ENCODE measurements at regions not wholly inside any gene's neighbourhood (a gene's known extent, or its start where the extent isn't known, plus 50 kb on each side); places are given as distances from the start of the nearest gene placed in this dataset.

GRCh38 chr18:42137693-42138375 lies 182.8 kb downstream of the PIK3C3 start:
- peak; percentile 83 for DNase-seq (ENCODE audit: low spot score)
- in situ Hi-C loops (cut with HindIII; ENCODE audit: low sequenced_read_pairs) = no loop called here

DNA sequence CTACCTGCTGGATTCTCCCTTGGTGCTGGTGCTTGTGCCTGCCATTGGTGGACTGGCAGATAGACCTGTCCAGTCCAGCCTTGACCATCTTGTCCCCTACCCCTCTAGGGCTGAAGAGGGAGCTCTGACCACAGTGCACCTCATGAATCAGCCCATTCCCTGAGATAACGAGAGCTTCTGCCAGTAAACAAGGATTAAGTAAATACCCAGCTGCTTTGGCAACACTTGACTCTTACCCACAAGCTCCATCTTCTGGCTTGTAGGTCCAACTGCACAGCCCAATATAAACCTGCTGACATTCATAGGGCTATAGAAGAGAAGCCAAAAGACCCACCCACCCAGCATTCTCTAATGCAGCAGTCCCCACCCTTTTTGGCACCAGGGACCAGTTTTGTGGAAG lies 186.4 kb downstream of the PIK3C3 start:
- in situ Hi-C loops (cut with HindIII; ENCODE audit: low sequenced_read_pairs) = no loop called here
- no peak for DNase-seq (ENCODE audit: low spot score)

GRCh38 chr18:42155024-42155423 lies 200.0 kb downstream of the PIK3C3 start:
- in situ Hi-C loops (cut with HindIII; ENCODE audit: low sequenced_read_pairs) = no loop called here
- DNase-seq (ENCODE audit: low spot score) = no peak

GRCh38 chr18:42156281-42156680 lies 201.2 kb downstream of the PIK3C3 start:
- in situ Hi-C loops (cut with HindIII; ENCODE audit: low sequenced_read_pairs) = no loop called here
- DNase-seq (ENCODE audit: low spot score) = no peak

DNA sequence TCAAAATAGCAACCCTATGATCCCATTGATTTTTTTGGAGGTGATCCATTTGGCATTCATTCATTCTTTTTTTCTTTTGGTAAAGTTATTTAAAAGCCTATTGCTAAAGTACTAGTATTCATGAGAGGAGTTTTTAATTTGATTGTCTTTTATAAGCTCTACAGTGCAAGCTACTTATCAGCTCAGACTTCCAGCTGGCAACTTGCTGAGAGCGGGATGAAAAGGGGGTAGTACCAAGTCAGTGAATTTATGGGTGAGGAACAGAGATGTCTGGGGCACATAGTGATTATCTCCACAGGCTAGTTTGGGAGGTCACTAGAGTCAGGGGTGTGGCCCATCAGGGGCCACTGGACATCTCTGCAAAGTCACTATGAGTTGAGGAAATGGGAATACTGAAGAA lies 202.4 kb downstream of the PIK3C3 start:
- in situ Hi-C loops (cut with HindIII; ENCODE audit: low sequenced_read_pairs) = no loop called here
- peak; percentile 88 for DNase-seq (ENCODE audit: low spot score)

DNA sequence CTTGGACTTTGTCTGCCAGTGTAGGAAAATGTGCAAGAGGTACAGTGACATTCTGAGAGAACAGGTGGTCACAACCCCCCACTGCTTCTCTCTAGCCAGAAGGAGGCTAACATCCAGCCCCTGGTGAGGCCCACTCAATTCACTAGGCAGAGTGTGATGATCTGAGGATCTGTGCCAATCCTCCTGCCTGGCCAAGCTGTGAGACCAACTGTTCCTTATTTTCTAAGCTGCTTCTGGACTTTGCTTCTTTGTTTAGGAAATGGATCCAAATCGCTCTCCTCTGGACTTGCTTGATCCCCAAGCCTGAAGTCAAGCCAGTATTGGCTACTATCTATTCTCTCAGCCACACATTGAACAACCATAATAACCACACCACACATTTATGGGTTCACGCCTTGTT lies 202.8 kb downstream of the PIK3C3 start:
- in situ Hi-C loops (cut with HindIII; ENCODE audit: low sequenced_read_pairs) = no loop called here
- peak; percentile 99 for DNase-seq (ENCODE audit: low spot score)

DNA sequence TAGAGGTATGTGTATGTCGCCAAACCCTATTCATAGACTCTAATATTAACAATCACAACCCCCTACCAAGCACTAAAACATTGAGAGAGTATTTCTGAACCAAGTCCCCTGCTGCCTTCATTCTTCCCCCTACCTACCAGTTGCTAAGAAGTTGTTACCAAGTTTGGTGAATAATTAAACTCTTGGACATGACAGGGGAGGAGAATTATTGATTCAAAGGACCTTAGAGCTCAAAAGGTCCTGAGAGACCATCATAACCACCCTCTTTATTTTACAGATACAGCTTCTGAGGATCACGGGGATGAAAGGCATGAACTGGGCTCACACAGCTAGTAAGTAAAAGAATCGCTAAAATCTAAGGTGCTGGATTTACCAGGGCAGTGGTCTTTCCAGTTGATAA lies 204.1 kb downstream of the PIK3C3 start:
- no peak for DNase-seq (ENCODE audit: low spot score)
- in situ Hi-C loops (cut with HindIII; ENCODE audit: low sequenced_read_pairs) = no loop called here

- no peak for DNase-seq (ENCODE audit: low spot score)
- in situ Hi-C loops (cut with HindIII; ENCODE audit: low sequenced_read_pairs) = no loop called here
Observed at GRCh38 chr18:42163321-42163720, 208.3 kb downstream of the PIK3C3 start.

DNA sequence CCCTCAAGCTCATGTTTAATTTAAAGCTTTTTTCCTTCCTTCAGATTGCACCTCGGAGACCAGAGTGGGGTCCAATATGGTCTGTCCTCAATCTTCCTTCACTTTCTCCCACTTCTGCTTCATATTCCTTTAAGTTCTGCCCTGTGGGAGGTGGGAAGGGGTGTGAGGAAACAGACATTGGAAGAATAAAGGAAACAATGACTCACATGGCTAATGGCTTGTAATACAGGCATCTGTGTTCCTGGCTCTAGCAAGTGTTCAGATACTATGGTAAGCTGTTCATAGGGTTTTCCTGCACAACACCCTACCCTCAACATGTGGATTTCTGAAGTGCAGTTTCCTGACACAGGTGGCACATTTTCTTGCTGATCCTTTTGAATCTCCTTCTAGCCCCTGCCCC lies 209.5 kb downstream of the PIK3C3 start:
- in situ Hi-C loops (cut with HindIII; ENCODE audit: low sequenced_read_pairs) = no loop called here
- DNase-seq (ENCODE audit: low spot score) = no peak

- in situ Hi-C loops (cut with HindIII; ENCODE audit: low sequenced_read_pairs) = no loop called here
Observed at GRCh38 chr18:42165922-42166513, 211.0 kb downstream of the PIK3C3 start.

DNA sequence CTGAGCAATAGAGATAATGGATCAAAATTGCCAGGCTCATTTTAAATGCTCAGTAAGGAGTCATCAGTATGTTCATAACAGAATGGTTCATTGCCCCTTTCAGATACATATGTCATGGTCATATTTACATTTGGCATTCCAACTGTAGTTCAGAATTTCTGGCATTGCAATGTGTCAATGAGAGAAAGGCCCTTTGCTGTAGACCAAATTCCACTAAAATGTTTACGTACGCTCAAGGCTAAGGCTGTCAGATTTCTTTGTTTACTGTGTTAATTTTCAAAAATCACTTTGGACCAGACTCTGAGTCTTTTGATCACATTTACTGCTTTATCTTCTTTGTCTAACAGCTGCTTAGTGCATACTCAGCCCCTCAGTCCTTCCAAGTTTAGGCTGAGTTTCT lies 213.5 kb downstream of the PIK3C3 start:
- DNase-seq (ENCODE audit: low spot score) = no peak
- in situ Hi-C loops (cut with HindIII; ENCODE audit: low sequenced_read_pairs) = no loop called here

More at GRCh38 chr18:42165922-42166513, 211.0 kb downstream of the PIK3C3 start:
- DNase-seq (ENCODE audit: low spot score) = no peak

GRCh38 chr18:42168907-42169306 lies 213.9 kb downstream of the PIK3C3 start:
- DNase-seq (ENCODE audit: low spot score) = no peak
- in situ Hi-C loops (cut with HindIII; ENCODE audit: low sequenced_read_pairs) = no loop called here

DNA sequence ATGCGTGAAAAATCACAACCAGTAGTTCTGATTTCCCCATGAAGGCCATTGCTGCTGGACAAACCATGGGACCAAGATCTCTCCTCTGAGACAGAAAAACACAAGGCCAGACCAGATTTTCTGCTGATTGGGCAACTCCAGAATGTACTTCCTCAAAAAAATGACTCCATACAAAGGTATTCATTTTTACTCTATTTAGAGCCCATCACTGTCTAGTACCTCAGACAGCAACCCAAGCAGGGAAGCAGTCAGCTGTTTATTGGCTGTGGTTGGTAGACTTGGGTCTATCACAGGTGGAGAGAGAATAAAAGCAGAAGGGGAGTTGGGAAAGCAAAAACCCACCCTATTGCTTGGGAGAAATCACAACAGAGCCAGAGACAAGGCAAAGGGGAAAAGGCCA lies 219.9 kb downstream of the PIK3C3 start:
- no peak for DNase-seq (ENCODE audit: low spot score)
- in situ Hi-C loops (cut with HindIII; ENCODE audit: low sequenced_read_pairs) = no loop called here

DNA sequence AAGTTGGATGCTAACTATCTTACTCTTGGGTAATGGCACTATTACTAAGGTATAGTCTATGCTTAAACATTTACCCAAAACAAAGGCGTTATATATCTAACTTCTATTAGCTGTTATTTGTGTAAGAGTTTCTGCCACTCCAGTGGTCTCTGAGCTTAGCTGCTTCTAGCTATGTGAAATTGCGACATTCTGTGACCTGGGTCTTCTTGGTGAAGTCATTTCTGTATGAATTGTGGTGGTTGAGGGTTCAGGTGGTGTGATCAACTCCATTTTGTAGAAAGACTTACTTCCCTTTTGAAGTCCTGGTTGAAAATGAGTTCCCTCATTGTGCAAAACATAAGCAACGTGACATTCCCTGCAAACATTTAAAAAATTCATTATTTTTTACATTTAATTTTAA lies 221.6 kb downstream of the PIK3C3 start:
- in situ Hi-C loops (cut with HindIII; ENCODE audit: low sequenced_read_pairs) = no loop called here
- no peak for DNase-seq (ENCODE audit: low spot score)

- in situ Hi-C loops (cut with HindIII; ENCODE audit: low sequenced_read_pairs) = no loop called here
- no peak for DNase-seq (ENCODE audit: low spot score)
Observed at GRCh38 chr18:42177390-42177789, 222.4 kb downstream of the PIK3C3 start.

DNA sequence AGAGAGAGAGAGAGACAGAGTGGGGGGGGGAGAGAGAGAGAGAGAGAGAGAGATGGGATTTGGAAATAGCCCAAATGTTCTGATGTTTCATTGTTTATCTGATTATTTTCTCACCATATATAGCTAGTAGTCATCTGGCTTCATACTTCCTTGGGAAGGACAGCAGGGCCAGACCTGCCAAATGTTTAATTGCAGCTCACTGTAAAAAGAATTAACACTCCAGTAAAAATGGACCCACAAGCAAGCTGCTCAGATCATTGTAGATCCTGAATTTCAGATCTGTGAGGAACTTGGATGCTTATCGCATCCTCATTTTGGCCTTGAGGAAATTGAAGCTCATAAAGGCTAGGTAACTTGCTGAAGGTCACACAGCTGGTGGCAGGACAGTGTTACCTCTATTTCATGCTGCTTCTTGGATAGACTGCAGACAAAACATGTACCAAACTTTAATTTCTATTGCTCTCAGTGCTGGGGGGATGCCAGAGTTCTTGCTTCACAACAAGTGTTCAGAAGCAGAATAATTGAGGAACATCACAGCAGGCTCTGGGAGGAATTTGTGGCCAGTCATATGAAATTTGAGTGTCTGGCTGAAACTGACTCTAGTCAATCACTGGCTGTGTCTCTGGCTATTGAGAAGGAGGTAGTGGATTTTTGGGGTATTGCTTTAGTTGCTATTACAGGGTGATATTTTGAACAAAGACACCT lies 223.5 kb downstream of the PIK3C3 start:
- in situ Hi-C loops (cut with HindIII; ENCODE audit: low sequenced_read_pairs) = no loop called here
- DNase-seq (ENCODE audit: low spot score) = peak; percentile 80

DNA sequence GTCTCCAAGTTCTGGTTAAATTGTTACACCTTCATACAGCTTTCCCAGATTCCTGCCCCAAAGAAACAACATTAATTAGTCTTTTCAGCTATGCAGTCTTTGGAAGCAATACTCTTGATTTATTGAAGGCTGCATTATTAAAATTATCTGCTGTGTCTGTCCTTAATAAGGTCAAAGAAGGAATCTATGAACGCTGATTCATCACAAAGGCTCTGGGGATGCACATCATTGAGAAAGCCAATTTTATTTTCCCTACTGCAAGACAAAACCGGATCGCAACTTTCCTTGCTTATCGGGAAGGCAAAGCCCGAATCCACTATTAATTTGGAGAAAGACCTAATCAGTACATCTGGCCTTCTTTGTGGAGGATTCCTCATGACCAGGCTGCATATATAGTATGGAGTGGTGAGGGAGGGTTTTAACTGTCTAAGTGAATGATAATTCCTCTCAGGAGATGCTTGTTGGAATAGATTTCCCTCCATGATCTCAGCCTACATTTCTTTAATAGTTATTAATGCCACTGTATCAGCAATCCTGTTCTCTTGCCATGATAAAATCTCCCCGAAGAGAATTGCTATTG lies 224.6 kb downstream of the PIK3C3 start:
- in situ Hi-C loops (cut with HindIII; ENCODE audit: low sequenced_read_pairs) = no loop called here
- no peak for DNase-seq (ENCODE audit: low spot score)

DNA sequence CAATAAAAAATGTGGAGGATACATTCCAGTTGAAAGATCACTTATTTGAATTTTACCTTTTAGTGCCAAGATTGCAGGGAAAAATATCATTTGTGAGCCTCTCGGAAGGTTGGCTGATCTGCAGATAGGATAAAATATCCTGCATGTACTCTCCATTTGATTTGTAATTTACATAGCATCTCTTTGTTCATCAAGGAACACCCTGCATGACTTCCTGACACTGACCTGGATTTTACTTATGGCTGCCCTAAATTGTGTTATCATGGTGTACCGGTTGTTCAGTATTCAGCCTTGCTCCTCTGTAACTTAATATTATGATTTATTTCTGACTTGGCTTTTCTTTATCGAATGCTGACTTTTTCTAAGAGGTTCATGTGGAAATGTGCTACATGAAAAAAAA lies 226.4 kb downstream of the PIK3C3 start:
- in situ Hi-C loops (cut with HindIII; ENCODE audit: low sequenced_read_pairs) = no loop called here
- peak; percentile 65 for DNase-seq (ENCODE audit: low spot score)

- in situ Hi-C loops (cut with HindIII; ENCODE audit: low sequenced_read_pairs) = no loop called here
Observed at GRCh38 chr18:42182728-42183700, 228.0 kb downstream of the PIK3C3 start.

More at GRCh38 chr18:42182728-42183700, 228.0 kb downstream of the PIK3C3 start:
- no peak for DNase-seq (ENCODE audit: low spot score)

All from G401 (cell line).